LNCaP clone FGC (cell line): ENCODE measurements at regions not wholly inside any gene's neighbourhood (a gene's known extent, or its start where the extent isn't known, plus 50 kb on each side); places are given as distances from the start of the nearest gene placed in this dataset.

Experiments
- DNase-seq: peaks from one replicate; pipeline ENCODE4 v3.0.0-alpha.2; 2011; ENCODE audit warnings: low read depth
- H3K4me3 ChIP-seq: 2 replicates; pipeline ENCODE4 v1.5.1; 2011; ENCODE audit warnings: mild to moderate bottlenecking, low read depth, low read length, control low read depth
- TF ChIP-seq, protein P1 (sequence below): IDR thresholded peaks from 2 replicates; pipeline ENCODE4 v1.5.1; 2012; ENCODE audit warnings: mild to moderate bottlenecking; ENCODE audit not compliant: control insufficient read depth, insufficient read depth; ENCODE audit errors: extremely low read depth

DNA sequence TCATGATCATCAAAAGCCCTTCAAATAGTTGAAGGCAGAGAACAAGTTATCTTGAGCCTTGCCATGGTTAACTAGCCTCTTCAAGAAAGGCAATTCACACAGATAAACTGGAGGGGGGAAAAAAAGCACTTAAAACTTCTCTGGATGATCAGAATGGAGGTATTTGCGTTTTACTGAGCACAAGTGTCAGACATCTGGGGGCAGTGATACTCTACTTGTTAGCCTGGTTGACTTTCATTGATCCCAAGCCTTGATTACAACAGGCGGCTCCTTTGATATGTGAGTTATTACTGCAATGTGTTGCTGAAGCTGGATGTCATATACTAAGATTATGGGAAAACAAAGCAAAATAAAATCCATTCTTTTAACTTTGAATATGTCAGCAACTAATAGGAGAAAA, 155.0 kb upstream of the HS3ST3A1 start:
- no peak for DNase-seq
- no peak overlapping the region for H3K4me3 ChIP-seq
- TF ChIP-seq, protein P1, sequence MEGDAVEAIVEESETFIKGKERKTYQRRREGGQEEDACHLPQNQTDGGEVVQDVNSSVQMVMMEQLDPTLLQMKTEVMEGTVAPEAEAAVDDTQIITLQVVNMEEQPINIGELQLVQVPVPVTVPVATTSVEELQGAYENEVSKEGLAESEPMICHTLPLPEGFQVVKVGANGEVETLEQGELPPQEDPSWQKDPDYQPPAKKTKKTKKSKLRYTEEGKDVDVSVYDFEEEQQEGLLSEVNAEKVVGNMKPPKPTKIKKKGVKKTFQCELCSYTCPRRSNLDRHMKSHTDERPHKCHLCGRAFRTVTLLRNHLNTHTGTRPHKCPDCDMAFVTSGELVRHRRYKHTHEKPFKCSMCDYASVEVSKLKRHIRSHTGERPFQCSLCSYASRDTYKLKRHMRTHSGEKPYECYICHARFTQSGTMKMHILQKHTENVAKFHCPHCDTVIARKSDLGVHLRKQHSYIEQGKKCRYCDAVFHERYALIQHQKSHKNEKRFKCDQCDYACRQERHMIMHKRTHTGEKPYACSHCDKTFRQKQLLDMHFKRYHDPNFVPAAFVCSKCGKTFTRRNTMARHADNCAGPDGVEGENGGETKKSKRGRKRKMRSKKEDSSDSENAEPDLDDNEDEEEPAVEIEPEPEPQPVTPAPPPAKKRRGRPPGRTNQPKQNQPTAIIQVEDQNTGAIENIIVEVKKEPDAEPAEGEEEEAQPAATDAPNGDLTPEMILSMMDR, result no peak

DNA sequence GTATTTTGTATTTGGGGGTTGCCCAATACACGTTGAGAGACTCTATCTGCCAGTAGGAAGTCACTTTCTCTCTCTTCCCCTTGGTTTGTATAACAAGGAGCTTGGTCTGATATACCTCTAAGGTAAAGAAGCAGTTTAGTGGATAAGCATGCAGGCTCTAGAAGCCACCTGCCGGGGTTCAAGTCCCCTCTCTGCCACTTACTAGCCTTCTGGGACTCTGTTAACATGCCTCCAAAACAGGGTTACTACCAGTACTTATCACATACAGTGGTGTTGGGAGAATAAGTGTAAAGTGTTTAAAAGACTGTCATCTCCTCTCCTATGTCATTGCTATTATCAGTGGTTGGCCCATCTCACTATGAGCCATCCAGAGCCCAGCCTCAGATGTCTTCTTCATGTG, 156.1 kb upstream of the HS3ST3A1 start:
- DNase-seq, result no peak
- no peak overlapping the region for H3K4me3 ChIP-seq
- TF ChIP-seq, protein P1, result no peak

DNA sequence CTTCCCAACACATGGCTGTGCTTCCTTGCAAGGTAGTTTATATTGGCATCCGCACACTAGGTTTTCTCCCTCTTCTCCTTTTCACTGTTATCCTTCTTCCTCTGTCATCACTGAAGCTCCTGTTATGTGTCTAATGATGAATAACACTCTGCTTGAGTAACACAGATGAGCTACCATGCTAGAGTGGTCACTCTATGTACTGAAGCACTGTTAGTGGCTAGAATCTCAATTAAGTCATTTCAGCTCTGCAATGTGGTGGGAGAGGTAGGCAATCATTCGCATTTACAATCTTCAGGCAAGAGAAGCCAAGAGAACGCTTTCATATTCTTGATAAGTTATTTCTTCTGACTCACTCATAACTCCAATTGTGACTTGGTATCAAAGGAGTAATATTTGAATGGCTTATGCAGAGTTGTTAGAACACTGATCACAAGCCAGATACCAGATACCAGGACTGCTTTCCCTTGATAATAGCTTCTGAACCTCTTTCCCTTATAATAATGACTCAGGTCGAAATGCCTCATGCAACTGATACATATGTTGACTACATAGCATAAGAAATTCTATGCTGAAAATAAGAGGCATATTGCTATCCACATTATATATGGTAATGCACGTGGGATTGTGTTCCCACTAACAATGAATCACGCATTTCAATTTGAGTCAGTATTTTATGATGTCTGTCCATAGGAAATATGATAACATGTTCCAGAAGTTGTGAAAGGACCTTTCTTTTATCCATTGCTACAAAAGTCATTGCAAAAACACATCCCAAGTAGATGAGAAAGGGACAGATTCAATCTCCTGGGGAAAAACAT, 158.0 kb upstream of the HS3ST3A1 start:
- TF ChIP-seq, protein P1, result no peak
- DNase-seq, result no peak
- H3K4me3 ChIP-seq, result no peak overlapping the region

DNA sequence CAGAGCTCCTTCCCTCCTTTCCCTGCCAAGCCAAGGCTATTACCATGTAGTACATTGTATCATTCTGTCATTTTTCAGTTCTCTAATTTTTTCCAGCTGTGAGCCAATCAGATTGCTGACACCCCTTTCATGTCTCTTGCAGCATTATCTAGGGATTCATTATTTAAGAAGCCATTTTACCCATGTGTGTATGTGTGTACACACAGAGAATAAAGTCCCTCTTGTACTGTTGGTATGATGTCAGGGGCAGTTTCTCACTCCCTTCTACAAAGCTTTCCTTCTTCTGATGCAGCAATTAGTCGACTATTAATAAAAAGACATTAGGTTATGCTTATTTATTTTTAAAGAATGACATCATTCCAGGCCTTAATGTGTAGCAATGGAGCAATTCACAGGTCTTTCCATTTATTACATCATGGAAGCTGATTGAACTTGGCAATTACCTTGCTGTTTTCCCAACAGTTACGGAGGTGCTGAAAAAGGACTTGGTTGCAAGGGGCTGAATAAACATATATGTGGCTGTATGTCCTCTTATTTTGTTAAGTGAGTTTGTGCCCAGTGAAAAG, 159.4 kb upstream of the HS3ST3A1 start:
- no peak overlapping the region for H3K4me3 ChIP-seq
- TF ChIP-seq, protein P1, result no peak
- DNase-seq, result no peak

DNA sequence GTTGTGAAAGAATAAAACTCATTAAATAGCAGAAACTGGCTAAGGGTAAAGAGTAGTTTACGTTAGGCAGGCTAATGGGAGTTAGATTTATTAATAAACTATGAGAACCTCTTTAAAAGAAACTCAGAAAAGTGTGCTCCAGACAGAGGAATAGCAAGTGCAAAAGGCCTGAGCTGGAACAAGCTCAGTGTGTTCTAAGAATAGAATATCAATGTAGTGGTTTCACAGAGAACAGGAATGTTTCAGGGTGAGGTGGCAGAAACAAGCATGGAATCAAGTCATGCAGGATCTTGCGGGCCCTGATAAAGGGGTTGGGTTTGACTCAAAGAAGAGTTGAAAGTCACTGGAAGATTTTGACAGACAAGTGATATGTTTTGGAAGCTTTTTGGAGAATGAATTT, 164.0 kb upstream of the HS3ST3A1 start:
- TF ChIP-seq, protein P1, result no peak
- no peak for DNase-seq
- H3K4me3 ChIP-seq, result no peak overlapping the region

- no peak for DNase-seq
- TF ChIP-seq, protein P1, result no peak
- H3K4me3 ChIP-seq, result no peak overlapping the region
These were observed 169.0 kb upstream of the HS3ST3A1 start for GRCh38 chr17:13770702-13771101.
